Suppressor macrophage (primary cell): ENCODE measurements at regions not wholly inside any gene's neighbourhood (a gene's known extent, or its start where the extent isn't known, plus 50 kb on each side); places are given as distances from the start of the nearest gene placed in this dataset.

Experiments
- DNase-seq, 4 experiments: peaks; one replicate each; pipeline ENCODE4 v3.0.0-alpha.2; 2020 to 2022

- peak in 1 of 4 experiments; percentile 5 for DNase-seq
These were observed 353.0 kb downstream of the IDS start for GRCh38 chrX:149151805-149152757.

GRCh38 chrX:149145845-149146285, 359.2 kb downstream of the IDS start:
- DNase-seq = no peak

- no peak for DNase-seq
These were observed 373.3 kb downstream of the IDS start for GRCh38 chrX:149131774-149132173.

- DNase-seq = no peak
These were observed 375.3 kb downstream of the IDS start for GRCh38 chrX:149129767-149130166.

GRCh38 chrX:149124526-149125108, 380.5 kb downstream of the IDS start:
- DNase-seq = peak in 1 of 4 experiments; percentile 3

GRCh38 chrX:149121206-149121920, 383.7 kb downstream of the IDS start:
- DNase-seq = no peak

GRCh38 chrX:149120459-149120858, 384.6 kb downstream of the IDS start:
- DNase-seq = no peak

GRCh38 chrX:149114874-149115273, 390.2 kb downstream of the IDS start:
- DNase-seq = no peak

GRCh38 chrX:149114001-149114400, 391.1 kb downstream of the IDS start:
- DNase-seq = no peak

- DNase-seq = no peak
These were observed 407.3 kb downstream of the IDS start for GRCh38 chrX:149097786-149098185.

GRCh38 chrX:149092179-149092578, 412.9 kb downstream of the IDS start:
- no peak for DNase-seq

GRCh38 chrX:149079805-149080406, 425.2 kb downstream of the IDS start:
- no peak for DNase-seq

GRCh38 chrX:149074398-149074797, 430.7 kb downstream of the IDS start:
- DNase-seq = peak; percentile 32 to 61 (median 59)

GRCh38 chrX:149073479-149073878, 431.6 kb downstream of the IDS start:
- no peak for DNase-seq

- no peak for DNase-seq
These were observed 435.2 kb downstream of the IDS start for GRCh38 chrX:149069899-149070298.

GRCh38 chrX:149060921-149061320, 444.2 kb downstream of the IDS start:
- no peak for DNase-seq
